Cardiac fibroblast (primary cell): ENCODE measurements at regions not wholly inside any gene's neighbourhood (a gene's known extent, or its start where the extent isn't known, plus 50 kb on each side); places are given as distances from the start of the nearest gene placed in this dataset.

ENCODE experiments used
- DNase-seq, 2 donors: peaks; one replicate each; pipeline versions ENCODE4 v3.0.0 to v3.0.0-alpha.2; 2010; ENCODE audit warnings: low read depth in 2 of 2
- H3K4me3 ChIP-seq, 2 donors: replicated peaks in 1 of 2; 1 replicate in 1 of 2; 2 replicates in 1 of 2; pipeline ENCODE4 v1.5.1; 2011; ENCODE audit warnings: low read depth in 2 of 2, low read length in 2 of 2, mild to moderate bottlenecking in 2 of 2, moderate library complexity in 1 of 2
- TF ChIP-seq, protein P1 (sequence below): IDR thresholded peaks from one replicate; pipeline ENCODE4 v1.5.1; 2011; ENCODE audit warnings: low read depth, mild to moderate bottlenecking, low read length, inconsistent platforms

GRCh38 chr14:38731962-38732361, 371.1 kb downstream of the SEC23A start:
- TF ChIP-seq, protein P1, sequence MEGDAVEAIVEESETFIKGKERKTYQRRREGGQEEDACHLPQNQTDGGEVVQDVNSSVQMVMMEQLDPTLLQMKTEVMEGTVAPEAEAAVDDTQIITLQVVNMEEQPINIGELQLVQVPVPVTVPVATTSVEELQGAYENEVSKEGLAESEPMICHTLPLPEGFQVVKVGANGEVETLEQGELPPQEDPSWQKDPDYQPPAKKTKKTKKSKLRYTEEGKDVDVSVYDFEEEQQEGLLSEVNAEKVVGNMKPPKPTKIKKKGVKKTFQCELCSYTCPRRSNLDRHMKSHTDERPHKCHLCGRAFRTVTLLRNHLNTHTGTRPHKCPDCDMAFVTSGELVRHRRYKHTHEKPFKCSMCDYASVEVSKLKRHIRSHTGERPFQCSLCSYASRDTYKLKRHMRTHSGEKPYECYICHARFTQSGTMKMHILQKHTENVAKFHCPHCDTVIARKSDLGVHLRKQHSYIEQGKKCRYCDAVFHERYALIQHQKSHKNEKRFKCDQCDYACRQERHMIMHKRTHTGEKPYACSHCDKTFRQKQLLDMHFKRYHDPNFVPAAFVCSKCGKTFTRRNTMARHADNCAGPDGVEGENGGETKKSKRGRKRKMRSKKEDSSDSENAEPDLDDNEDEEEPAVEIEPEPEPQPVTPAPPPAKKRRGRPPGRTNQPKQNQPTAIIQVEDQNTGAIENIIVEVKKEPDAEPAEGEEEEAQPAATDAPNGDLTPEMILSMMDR = no peak
- no peak for DNase-seq
- no peak overlapping the region for H3K4me3 ChIP-seq

GRCh38 chr14:38730420-38730819, 372.6 kb downstream of the SEC23A start:
- TF ChIP-seq, protein P1 = no peak
- no peak for DNase-seq
- H3K4me3 ChIP-seq = no peak overlapping the region

DNA sequence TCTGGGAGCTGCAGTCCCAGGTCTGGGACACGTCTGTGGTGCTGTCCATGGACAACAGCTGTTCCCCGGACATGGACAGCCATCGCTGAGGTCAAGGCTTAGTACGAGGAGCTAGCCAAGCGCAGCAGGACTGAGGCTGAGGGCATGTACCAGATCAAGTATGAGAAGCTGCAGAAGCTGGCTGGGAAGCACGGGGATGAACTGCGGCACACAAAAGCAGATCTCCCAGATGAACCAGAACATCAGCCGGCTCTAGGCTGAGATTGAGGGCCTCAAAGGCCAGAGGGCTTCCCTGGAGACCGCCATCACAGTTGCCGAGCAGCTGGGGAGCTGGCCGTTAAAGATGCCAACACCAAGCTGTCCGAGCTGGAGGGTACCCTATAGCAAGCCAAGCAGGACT, 375.3 kb downstream of the SEC23A start:
- no peak for DNase-seq
- no peak overlapping the region for H3K4me3 ChIP-seq
- TF ChIP-seq, protein P1 = no peak

DNA sequence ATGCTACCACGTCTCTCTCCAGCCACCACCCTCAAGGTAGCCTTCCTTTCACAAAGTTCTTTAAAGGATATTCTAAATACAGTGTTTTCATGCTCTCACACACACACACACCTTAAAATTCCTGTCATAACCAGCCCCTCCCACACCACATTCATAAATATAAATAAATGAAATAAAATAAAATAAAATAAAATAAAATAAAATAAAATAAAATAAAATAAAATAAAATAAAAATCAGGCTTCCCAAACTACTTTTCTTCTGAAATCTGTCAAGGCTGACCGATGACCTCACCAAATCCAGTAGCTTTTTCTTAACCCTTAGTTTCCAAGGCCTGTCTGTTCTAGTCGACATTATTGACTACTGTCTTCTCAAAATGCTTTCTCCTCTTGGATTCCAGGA, 378.4 kb downstream of the SEC23A start:
- no peak for DNase-seq
- TF ChIP-seq, protein P1 = no peak
- H3K4me3 ChIP-seq = no peak overlapping the region

DNA sequence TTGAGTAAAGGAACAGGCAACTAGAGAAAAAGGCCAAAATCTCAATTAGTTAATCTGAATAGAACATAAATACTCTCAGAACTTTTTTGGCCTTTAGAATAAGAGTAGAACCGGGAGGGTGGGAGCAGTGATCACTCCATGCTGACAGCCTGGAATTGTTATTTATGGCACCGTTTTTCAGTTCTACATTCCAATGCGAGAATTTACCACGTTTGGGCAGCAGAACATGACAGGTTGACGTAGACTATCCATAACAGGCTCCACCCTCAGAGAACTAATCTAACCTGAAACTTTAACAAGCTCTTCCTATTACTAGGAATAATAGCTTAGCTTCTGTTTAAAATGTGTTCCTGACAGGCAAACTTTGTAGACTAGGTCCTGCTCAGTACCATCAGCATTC, 379.1 kb downstream of the SEC23A start:
- H3K4me3 ChIP-seq = no peak overlapping the region
- TF ChIP-seq, protein P1 = no peak
- DNase-seq = peak in 1 of 2 donors; percentile 3

GRCh38 chr14:38723277-38723676, 379.8 kb downstream of the SEC23A start:
- H3K4me3 ChIP-seq = no peak overlapping the region
- DNase-seq = no peak
- TF ChIP-seq, protein P1 = no peak

- peak; percentile 65 to 68 for DNase-seq
- TF ChIP-seq, protein P1 = peak; percentile 82
- no peak overlapping the region for H3K4me3 ChIP-seq
Observed at GRCh38 chr14:38721822-38722431, 381.1 kb downstream of the SEC23A start.
